H1 (cell line): ENCODE measurements at regions not wholly inside any gene's neighbourhood (a gene's known extent, or its start where the extent isn't known, plus 50 kb on each side); places are given as distances from the start of the nearest gene placed in this dataset.

ENCODE experiments used
- BACH1 ChIP-seq: IDR thresholded peaks from 2 replicates; pipeline ENCODE4 v1.6.1; 2012; ENCODE audit warnings: low read length, improper control_type of control experiment
- CTCF ChIP-seq, 3 experiments: IDR thresholded peaks; 1 replicate in 2 of 3; 2 replicates in 1 of 3; pipeline versions ENCODE4 v1.5.1 to v1.6.1; 2011; ENCODE audit warnings: low read length in 3 of 3, mild to moderate bottlenecking in 3 of 3, inconsistent platforms in 2 of 3, low read depth in 1 of 3, moderate library complexity in 1 of 3; ENCODE audit not compliant: insufficient read depth in 1 of 3; ENCODE audit errors: control extremely low read depth in 1 of 3
- E2F6 ChIP-seq: IDR thresholded peaks from 2 replicates; pipeline ENCODE4 v1.6.1; 2012; ENCODE audit warnings: inconsistent platforms
- EZH2 ChIP-seq: fragments of 200-600 bp; sonication (generic); IDR thresholded peaks from 2 replicates; pipeline ENCODE4 v1.7.1; 2012; ENCODE audit warnings: low read depth, mild to moderate bottlenecking, moderate library complexity, low read length, inconsistent platforms; ENCODE audit not compliant: severe bottlenecking
- HDAC6 ChIP-seq: IDR thresholded peaks from one replicate; pipeline ENCODE4 v1.7.1; 2012; ENCODE audit warnings: low read depth, mild to moderate bottlenecking, inconsistent platforms, low read length, moderate library complexity
- POLR2AphosphoS5 ChIP-seq: IDR thresholded peaks from 2 replicates; pipeline ENCODE4 v1.6.1; 2011; ENCODE audit warnings: low read depth, low read length
- RAD21 ChIP-seq, 2 experiments: IDR thresholded peaks in 1 of 2; conservative IDR thresholded peaks in 1 of 2; 2 replicates each; pipeline ENCODE4 v1.6.1; 2011; ENCODE audit warnings: low read depth in 2 of 2, low read length in 2 of 2, improper control_type of control experiment in 1 of 2, inconsistent platforms in 1 of 2, mild to moderate bottlenecking in 1 of 2, moderate library complexity in 1 of 2
- RFX5 ChIP-seq: IDR thresholded peaks from 2 replicates; pipeline ENCODE4 v1.6.1; 2011; ENCODE audit warnings: low read depth, low read length, improper control_type of control experiment, borderline replicate concordance
- SIN3A ChIP-seq, 2 experiments: IDR thresholded peaks in 1 of 2; conservative IDR thresholded peaks in 1 of 2; 2 replicates each; pipeline ENCODE4 v1.6.1; 2011 to 2012; ENCODE audit warnings: low read length in 2 of 2, improper control_type of control experiment in 1 of 2, low read depth in 1 of 2, mild to moderate bottlenecking in 1 of 2
- SP2 ChIP-seq: IDR thresholded peaks from 2 replicates; pipeline ENCODE4 v1.6.1; 2012; ENCODE audit warnings: mild to moderate bottlenecking, low read length, inconsistent platforms
- ZNF274 ChIP-seq: IDR thresholded peaks from 2 replicates; pipeline ENCODE4 v1.7.0; 2012; ENCODE audit warnings: low read length, borderline replicate concordance; ENCODE audit errors: extremely low read depth

GRCh38 chr2:239605976-239606375 lies 205.2 kb upstream of the HDAC4 start:
- no peak for TF ChIP-seq ZNF274
- no peak for TF ChIP-seq EZH2
- TF ChIP-seq SIN3A (conservative IDR thresholded peaks at IDR 0.05 in 1 of 2, IDR thresholded peaks at IDR 0.05 in 1 of 2; ENCODE audit: low read depth in 1 of 2, low read length in 2 of 2), result no peak
- TF ChIP-seq HDAC6, result no peak
- TF ChIP-seq CTCF (IDR thresholded peaks at IDR 0.05; ENCODE audit: control extremely low read depth in 1 of 3, insufficient read depth in 1 of 3, low read depth in 1 of 3, low read length in 3 of 3), result no peak
- no peak for TF ChIP-seq E2F6
- TF ChIP-seq RAD21 (IDR thresholded peaks at IDR 0.05 in 1 of 2, conservative IDR thresholded peaks at IDR 0.05 in 1 of 2; ENCODE audit: low read depth in 2 of 2, low read length in 2 of 2), result no peak
- no peak for TF ChIP-seq BACH1
- TF ChIP-seq RFX5, result no peak
- no peak for TF ChIP-seq POLR2AphosphoS5
- no peak for TF ChIP-seq SP2
